HG03175 (cell line): ENCODE measurements at regions not wholly inside any gene's neighbourhood (a gene's known extent, or its start where the extent isn't known, plus 50 kb on each side); places are given as distances from the start of the nearest gene placed in this dataset.

Experiments used
- ATAC-seq: cut with Tn5 transposase; IDR thresholded peaks from one replicate; pipeline ENCODE4 v1.9.1; 2021; ENCODE audit warnings: mild to moderate bottlenecking, moderate library complexity; ENCODE audit not compliant: unreplicated experiment

- ATAC-seq: no peak
These were observed 249.0 kb downstream of the CRPPA start for GRCh38 chr7:16172366-16172765.

DNA sequence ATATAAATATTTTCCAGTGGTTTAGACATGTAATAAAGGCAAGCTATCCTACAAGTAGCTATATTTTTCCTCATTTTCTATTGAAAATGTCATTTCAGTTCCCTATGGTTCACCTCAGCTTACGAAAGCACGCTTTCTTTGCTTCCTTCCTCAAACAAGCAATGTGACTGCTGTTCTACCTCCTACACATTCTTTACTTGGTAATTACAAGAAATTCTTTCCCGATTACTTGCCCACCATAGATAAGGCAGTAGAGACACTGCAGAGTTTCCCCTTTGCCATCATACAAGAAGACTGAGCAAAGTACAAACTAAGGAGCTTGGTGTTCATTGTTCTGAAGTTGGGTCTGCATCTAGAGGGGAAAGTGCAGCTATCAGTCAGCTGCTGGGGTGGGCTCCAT is 249.4 kb downstream of the CRPPA start:
- ATAC-seq: no peak

DNA sequence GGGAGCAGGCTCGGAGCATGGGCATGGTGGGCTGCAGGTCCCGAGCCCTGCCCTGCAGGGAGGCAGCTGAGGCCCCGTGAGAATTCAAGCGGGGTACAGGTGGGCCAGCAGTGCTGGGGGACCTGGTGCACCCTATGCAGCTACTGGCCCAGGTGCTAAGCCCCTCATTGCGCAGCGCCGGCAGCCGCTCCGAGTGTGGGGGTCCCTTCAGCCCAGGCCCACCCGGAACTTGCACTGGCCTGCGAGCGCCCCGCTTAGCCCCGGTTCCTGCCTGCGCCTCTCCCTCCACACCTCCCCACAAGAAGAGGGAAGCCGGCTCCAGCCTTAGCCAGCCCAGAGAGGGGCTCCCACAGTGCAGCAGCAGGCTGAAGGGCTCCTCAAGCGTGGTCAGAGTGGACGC is 250.7 kb downstream of the CRPPA start:
- ATAC-seq: no peak

- ATAC-seq: no peak
These were observed 251.8 kb downstream of the CRPPA start for GRCh38 chr7:16169537-16169936.

DNA sequence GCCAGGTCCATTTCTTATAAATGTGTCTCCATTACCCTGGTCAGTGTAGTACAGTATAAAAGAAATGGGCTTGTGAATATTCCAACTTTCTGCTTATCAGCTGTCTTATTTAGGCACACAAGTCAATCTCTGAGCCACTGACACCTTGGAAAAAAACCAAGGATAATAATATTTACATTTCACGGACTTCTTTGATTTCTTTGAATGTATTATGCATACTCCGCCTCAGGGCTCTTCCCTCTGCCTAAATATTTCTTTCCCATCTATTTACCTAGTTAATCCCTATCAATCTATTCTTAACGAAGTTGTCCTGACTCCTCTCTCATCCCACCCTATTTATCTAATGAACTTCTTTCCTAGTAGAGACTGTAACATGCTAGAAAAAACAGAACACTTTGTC is 253.8 kb downstream of the CRPPA start:
- no peak for ATAC-seq

DNA sequence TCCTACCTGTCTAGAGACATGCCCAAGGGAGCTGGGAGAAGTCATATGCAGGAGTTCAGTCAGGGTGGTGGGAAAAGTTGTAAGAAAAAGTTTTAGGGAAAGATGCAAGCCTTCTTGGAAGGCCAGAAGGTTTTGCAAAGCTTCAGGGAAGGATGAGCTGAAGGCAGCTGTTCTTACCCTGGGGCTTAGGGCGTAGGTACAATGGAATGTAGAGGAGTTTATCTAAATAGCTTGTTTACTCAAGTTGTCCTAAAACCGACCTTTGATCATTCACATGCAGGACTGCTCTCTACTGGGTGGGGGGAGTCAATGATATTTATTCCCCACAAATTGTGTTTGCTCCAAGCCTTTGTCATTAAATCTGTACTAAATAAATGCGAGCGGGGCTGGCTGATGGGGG is 277.0 kb downstream of the CRPPA start:
- ATAC-seq: no peak

- ATAC-seq: no peak
These were observed 283.4 kb downstream of the CRPPA start for GRCh38 chr7:16137944-16138343.

DNA sequence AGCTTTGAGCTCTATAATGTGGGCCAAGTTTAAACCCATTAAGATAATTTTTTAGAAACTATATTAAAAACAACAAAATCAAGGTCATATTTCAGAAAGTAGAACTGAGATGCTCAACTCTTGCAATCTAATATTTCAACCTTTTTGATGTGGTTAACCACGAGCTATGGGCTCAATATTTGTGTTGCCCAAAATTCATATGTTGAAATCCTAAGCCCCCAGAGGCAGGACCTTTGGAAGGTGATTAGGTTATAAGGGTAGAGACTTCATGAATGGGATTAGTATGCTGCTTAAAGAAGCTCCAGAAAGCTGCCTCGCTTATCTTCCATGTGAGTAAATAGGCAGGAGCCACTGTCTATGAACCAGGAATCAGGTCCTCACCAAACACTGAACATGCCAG is 284.4 kb downstream of the CRPPA start:
- no peak for ATAC-seq

DNA sequence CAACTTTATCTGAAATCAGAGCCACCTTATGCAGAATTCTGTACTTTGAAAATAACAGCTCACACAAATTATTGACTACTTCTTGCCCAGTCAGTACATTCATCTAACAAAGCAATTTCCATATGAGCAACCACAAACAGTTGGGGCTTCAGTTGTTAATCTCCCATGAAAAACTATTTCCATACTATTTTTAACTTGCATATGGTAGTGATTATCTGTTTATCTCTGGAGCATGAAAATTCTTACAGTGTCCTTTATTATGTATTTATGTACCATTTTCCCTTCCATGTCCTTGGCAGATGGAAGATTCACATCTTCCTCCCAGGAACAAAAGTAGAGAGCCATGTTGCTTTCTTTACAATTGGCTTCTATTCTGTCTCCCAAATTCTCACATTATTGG is 285.7 kb downstream of the CRPPA start:
- ATAC-seq: no peak

GRCh38 chr7:16130111-16131110 is 290.9 kb downstream of the CRPPA start:
- ATAC-seq: no peak

- no peak for ATAC-seq
These were observed 291.8 kb downstream of the CRPPA start for GRCh38 chr7:16129431-16130110.

DNA sequence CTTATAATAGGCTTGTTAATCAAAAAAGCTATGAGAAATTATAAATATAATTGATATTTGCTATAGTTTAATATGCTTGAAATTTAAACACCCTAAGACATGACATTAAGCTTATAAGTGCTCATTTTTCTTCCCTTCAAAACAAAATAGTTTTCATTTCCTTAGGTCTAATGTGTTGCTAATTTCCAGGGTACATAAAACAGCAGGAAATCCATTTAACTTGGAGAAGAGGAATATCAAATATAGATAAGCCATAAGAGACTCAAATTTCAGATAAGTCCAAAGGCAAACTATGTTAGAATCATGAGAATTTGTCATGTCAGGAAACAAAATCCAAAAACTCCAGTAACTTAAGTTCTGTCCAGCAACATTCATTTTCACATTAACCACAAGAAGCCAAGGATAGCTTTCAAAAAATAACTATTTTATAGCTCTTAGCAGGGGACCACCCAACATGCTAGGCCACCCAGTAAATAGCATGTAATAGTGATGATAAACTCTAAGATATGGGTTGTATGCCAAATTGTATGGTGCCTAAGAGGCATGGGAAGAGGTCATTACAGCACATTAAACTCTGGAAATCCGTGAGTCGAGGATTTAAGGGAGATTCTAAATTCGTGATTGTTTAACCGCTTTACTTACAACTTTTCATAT is 298.1 kb downstream of the CRPPA start:
- ATAC-seq: no peak

DNA sequence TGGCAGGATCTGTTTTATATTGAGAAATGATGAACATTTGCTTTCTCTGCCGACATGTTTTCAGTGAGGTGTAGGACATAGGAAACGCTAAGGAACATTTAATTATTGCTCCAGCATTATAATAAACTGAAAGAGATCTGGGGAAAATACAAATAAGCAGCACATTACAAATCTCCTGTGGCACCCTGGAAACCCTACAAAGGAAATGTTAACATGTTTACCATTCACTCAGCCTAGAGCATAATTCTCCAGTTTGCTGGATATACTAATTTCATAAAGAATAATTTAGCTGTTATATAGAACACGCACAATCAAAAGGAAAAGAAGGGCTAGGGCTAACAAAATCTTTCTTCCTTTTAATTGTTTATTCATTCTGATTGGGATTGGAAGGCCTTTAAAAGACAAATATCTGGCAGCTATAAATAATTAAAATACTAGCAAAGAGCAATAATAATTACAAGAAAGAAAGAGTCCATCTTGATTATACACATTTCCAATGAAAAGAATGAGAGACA is 299.4 kb downstream of the CRPPA start:
- ATAC-seq: no peak

- no peak for ATAC-seq
These were observed 306.0 kb downstream of the CRPPA start for GRCh38 chr7:16115374-16115773.

GRCh38 chr7:16114633-16115032 is 306.7 kb downstream of the CRPPA start:
- ATAC-seq: no peak

DNA sequence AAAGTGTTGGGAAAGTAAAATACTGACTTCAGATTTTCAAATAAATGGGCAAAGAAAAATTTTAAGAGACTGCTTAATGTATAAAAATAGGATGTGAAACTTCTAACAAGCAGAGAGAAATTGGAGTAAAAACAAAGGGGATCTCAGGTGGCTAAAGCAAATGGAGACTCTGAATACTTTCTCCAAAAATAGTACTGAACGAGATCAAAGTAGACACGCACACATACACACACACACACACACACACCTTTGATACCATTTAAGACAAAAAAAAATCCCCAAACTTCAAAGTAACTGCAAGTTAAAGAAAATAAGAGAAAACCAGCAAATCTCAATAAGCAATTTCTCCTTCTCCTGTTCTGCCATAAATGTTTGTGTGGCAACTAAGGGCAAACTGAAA is 307.3 kb downstream of the CRPPA start:
- ATAC-seq: no peak

GRCh38 chr7:16113058-16113457 is 308.3 kb downstream of the CRPPA start:
- no peak for ATAC-seq

DNA sequence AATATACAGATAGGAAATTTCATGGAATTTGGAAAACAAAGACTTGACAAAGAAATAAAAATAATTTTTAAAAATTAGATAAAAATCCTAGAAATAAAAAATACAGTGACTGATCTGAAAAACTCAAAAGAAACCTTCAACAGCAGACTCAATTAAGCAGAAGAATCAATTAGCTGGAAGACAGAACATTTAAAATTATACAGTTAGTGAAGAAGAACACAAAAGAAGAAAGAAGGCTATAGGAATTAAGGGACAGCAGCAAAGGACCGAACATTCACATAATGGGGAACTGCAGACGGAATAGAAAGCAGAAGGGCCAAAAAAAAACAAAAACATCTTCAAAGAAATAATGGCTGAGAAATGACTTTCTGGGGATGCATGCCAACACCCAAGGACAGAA is 314.5 kb downstream of the CRPPA start:
- ATAC-seq: no peak

- ATAC-seq: no peak
These were observed 315.0 kb downstream of the CRPPA start for GRCh38 chr7:16106300-16106699.

DNA sequence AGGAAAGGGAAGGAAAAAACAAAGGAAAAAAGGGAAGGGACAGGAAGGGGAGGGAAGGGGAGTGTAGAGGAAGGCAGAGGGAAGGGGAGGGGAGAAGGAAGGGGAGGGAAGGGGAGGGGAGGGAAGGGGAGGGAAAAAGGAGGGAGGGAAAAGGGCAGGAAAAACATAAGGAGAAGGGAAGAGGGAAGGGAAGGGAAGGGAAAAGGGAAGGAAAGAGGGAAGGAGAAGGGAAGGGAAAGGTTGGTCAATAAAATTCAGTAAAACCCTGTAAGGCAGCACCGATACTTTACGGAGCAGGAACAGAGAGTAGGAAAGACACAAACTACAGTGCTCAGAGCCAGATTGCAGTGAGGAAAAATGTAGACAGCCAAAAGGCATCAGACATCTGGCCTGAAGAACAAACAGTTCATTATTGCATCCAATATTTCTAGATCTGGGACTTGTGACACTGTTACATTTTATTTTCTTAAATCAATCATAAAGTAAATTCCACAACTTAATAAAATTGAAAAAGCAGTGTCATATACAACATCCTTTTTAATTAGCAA is 322.0 kb downstream of the CRPPA start:
- no peak for ATAC-seq

DNA sequence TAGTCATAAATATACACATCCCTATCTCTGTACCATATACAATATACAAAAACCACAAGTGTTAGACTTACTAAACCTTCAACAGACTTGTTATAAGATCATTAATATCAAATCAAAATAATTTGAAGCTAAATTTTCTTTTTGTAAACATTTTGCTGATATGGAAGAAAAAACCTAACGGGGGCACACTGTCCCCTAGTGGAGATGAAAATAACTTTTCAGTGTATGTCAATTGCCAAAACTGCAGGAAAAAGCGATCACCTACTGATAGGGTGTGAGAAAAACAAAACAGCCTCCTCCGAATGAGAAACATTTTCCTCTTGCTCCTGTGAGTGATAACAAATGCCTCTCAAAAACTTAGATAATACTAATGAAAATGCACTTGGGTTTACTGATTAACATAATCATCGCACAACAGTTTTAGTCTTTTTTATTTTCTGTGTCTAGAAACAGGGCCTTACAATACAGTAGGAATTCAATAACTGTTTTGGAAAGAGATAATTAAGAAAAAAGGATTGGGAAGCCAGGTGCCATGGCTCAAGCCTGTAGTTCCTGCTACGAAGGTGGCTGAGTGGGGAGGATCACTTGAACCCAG is 322.7 kb downstream of the CRPPA start:
- ATAC-seq: no peak
